ENCODE measurements at regions not wholly inside any gene's neighbourhood (a gene's known extent, or its start where the extent isn't known, plus 50 kb on each side); places are given as distances from the start of the nearest gene placed in this dataset.

DNA sequence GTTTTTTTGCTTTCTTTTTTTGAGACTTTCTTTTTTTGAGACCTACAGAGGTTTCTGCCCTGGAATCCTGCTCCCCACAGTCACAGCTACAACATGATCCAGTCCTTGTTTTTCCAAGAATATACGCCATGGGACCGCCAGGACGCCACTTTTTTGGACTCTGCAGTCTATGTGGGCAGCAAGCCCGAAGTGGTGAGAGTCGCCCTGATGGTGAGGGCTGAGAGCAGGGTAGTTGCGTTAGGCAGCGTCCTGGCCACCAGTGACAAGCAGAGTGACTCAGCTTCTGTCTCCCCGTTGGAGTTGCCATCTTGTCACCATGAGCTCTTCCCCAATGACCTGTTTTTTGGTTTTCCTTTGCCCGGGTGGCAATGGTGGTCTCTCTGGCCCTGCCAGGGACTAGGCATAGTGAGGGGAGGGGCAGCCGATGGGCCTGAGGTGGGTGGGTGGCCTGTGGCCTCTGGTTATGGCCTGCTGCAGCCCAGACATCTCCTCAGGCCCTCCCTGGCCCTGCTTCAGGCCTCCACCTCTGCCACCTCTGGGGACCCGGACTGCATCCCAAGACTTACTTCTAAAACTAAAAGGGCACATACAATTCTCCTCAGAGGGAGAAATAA is 88.0 kb upstream of the MALRD1 start:
- TF ChIP-seq POLR2A (IDR thresholded peaks at IDR 0.05), result no peak
- TF ChIP-seq, protein P1, sequence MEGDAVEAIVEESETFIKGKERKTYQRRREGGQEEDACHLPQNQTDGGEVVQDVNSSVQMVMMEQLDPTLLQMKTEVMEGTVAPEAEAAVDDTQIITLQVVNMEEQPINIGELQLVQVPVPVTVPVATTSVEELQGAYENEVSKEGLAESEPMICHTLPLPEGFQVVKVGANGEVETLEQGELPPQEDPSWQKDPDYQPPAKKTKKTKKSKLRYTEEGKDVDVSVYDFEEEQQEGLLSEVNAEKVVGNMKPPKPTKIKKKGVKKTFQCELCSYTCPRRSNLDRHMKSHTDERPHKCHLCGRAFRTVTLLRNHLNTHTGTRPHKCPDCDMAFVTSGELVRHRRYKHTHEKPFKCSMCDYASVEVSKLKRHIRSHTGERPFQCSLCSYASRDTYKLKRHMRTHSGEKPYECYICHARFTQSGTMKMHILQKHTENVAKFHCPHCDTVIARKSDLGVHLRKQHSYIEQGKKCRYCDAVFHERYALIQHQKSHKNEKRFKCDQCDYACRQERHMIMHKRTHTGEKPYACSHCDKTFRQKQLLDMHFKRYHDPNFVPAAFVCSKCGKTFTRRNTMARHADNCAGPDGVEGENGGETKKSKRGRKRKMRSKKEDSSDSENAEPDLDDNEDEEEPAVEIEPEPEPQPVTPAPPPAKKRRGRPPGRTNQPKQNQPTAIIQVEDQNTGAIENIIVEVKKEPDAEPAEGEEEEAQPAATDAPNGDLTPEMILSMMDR (IDR thresholded peaks at IDR 0.05), result no peak

All from Peyer's patch (tissue), 4 donors.